Gastroesophageal sphincter (tissue), 4 donors: ENCODE measurements at regions not wholly inside any gene's neighbourhood (a gene's known extent, or its start where the extent isn't known, plus 50 kb on each side); places are given as distances from the start of the nearest gene placed in this dataset.

Experiments
- ATAC-seq: fragments of 150-250 bp; one replicate; pipeline ENCODE4 v1.9.1; 2016; ENCODE audit warnings: mild to moderate bottlenecking, moderate library complexity
- H3K27ac ChIP-seq, 4 donors: fragments of 200-600 bp; sonication (generic) in 3 of 4; 1 replicate in 3 of 4; 2 replicates in 1 of 4; pipeline ENCODE4 v1.5.1; 2016 to 2019
- H3K27me3 ChIP-seq: fragments of 200-600 bp; sonication (generic); one replicate; pipeline ENCODE4 v1.5.1; 2019
- H3K36me3 ChIP-seq, 2 donors: fragments of 200-600 bp; sonication (generic); one replicate each; pipeline ENCODE4 v1.5.1; 2019; ENCODE audit warnings: control low read depth in 1 of 2
- H3K4me1 ChIP-seq, 3 donors: fragments of 200-600 bp; sonication (generic); 1 replicate in 2 of 3; 2 replicates in 1 of 3; pipeline ENCODE4 v1.5.1; 2016 to 2019; ENCODE audit warnings: control low read depth in 2 of 3
- H3K4me3 ChIP-seq, 2 donors: fragments of 200-600 bp; sonication (generic); one replicate each; pipeline ENCODE4 v1.5.1; 2019; ENCODE audit warnings: mild to moderate bottlenecking in 1 of 2, moderate library complexity in 1 of 2
- H3K9me3 ChIP-seq, 3 donors: fragments of 200-600 bp; sonication (generic); one replicate each; pipeline ENCODE4 v1.5.1; 2017 to 2019; ENCODE audit warnings: control low read depth in 2 of 3
- CTCF ChIP-seq, 4 experiments: fragments of 200-600 bp in 2 of 4; fragments of 450-650 bp in 2 of 4; sonication (generic) in 1 of 4; IDR thresholded peaks; one replicate each; pipeline ENCODE4 v1.5.1; 2017 to 2019; ENCODE audit warnings: antibody characterized with exemption in 4 of 4, mild to moderate bottlenecking in 2 of 4, moderate library complexity in 2 of 4
- EP300 ChIP-seq: sonication (generic); formaldehyde crosslinking; IDR thresholded peaks from one replicate; pipeline ENCODE4 v1.6.1; 2017; ENCODE audit warnings: antibody characterized with exemption, mild to moderate bottlenecking
- POLR2A ChIP-seq, 2 donors: fragments of 450-650 bp; IDR thresholded peaks; one replicate each; pipeline ENCODE4 v1.6.1; 2017; ENCODE audit warnings: antibody characterized with exemption in 2 of 2, mild to moderate bottlenecking in 2 of 2, moderate library complexity in 1 of 2
- POLR2AphosphoS5 ChIP-seq: sonication (generic); formaldehyde crosslinking; IDR thresholded peaks from one replicate; pipeline ENCODE4 v1.6.1; 2017; ENCODE audit warnings: antibody characterized with exemption
- WGBS, 2 donors: methylation state at CpG; one replicate each; pipeline ENCODE4 v1.1.5; 2018; ENCODE audit warnings: low coverage in 1 of 2; 5-methylcytosine and 5-hydroxymethylcytosine counted together

GRCh38 chr12:45102818-45103217, 51.9 kb upstream of the DBX2 start:
- H3K4me1 ChIP-seq: no peaks in the 10 kb centered on the region
- no peaks in the 10 kb centered on the region for H3K36me3 ChIP-seq
- H3K27ac ChIP-seq: no peak overlapping the region
- TF ChIP-seq POLR2AphosphoS5 (no peak), POLR2A (IDR thresholded peaks at IDR 0.05) (no peak), CTCF (IDR thresholded peaks at IDR 0.05) (no peak), EP300 (no peak)
- peaks cover 0 to under 1% (median 0%) of the 10 kb centered on the region in 3 donors for H3K9me3 ChIP-seq
- WGBS, 2 donors: 88 to 100% methylated on average over 1 of the region's 1 CpG
- H3K27me3 ChIP-seq: no peaks in the 10 kb centered on the region
- H3K4me3 ChIP-seq: no peak overlapping the region
- no peak for ATAC-seq

- WGBS, 2 donors: 89 to 95% methylated on average over 4 to 8 of the region's 10 CpGs
- peaks cover 0 to 9% (median 0%) of the 10 kb centered on the region in 3 donors for H3K9me3 ChIP-seq
- no peak overlapping the region for H3K27ac ChIP-seq
- no peak for TF ChIP-seq EP300
- TF ChIP-seq POLR2AphosphoS5: no peak
- no peak for TF ChIP-seq CTCF (IDR thresholded peaks at IDR 0.05)
- TF ChIP-seq POLR2A (IDR thresholded peaks at IDR 0.05): no peak
- no peaks in the 10 kb centered on the region for H3K27me3 ChIP-seq
- no peaks in the 10 kb centered on the region for H3K4me1 ChIP-seq
- no peak overlapping the region for H3K4me3 ChIP-seq
- no peak for ATAC-seq
- H3K36me3 ChIP-seq: no peaks in the 10 kb centered on the region
Observed at GRCh38 chr12:45105996-45106395, 55.1 kb upstream of the DBX2 start.

- ATAC-seq: no peak
- H3K27me3 ChIP-seq: peaks cover 4% of the 10 kb centered on the region
- TF ChIP-seq POLR2A (IDR thresholded peaks at IDR 0.05) (no peak), POLR2AphosphoS5 (no peak), EP300 (no peak), CTCF (IDR thresholded peaks at IDR 0.05) (no peak)
- no peaks in the 10 kb centered on the region for H3K4me1 ChIP-seq
- no peaks in the 10 kb centered on the region for H3K36me3 ChIP-seq
- H3K9me3 ChIP-seq: peaks cover 0 to 9% (median 0%) of the 10 kb centered on the region in 3 donors
- H3K4me3 ChIP-seq: no peak overlapping the region
- WGBS, 2 donors: 72 to 76% methylated on average over 2 of the region's 2 CpGs
- H3K27ac ChIP-seq: no peak overlapping the region
Observed at GRCh38 chr12:45112306-45112705, 61.4 kb upstream of the DBX2 start.

- WGBS, 2 donors: 73 to 83% methylated on average over 2 of the region's 2 CpGs
Observed at GRCh38 chr12:45121224-45121623, 70.3 kb upstream of the DBX2 start.

More at GRCh38 chr12:45121224-45121623, 70.3 kb upstream of the DBX2 start:
- Histone ChIP-seq H3K9me3 (no peaks in the 10 kb centered on the region), H3K4me3 (no peak overlapping the region), H3K4me1 (no peaks in the 10 kb centered on the region), H3K27ac (no peak overlapping the region), H3K36me3 (no peaks in the 10 kb centered on the region), H3K27me3 (no peaks in the 10 kb centered on the region)
- no peak for ATAC-seq
- TF ChIP-seq POLR2AphosphoS5 (no peak), POLR2A (IDR thresholded peaks at IDR 0.05) (no peak), EP300 (no peak), CTCF (IDR thresholded peaks at IDR 0.05) (no peak)
